Testis (tissue), 2 donors: ENCODE measurements at regions not wholly inside any gene's neighbourhood (a gene's known extent, or its start where the extent isn't known, plus 50 kb on each side); places are given as distances from the start of the nearest gene placed in this dataset.

ENCODE experiments used
- DNase-seq: peaks from one replicate; pipeline ENCODE4 v3.0.0-alpha.2; 2019
- H3K27ac ChIP-seq, 2 donors: fragments of 200-600 bp; sonication (generic); one replicate each; pipeline ENCODE4 v1.5.1; 2019
- H3K27me3 ChIP-seq: fragments of 200-600 bp; sonication (generic); one replicate; pipeline ENCODE4 v1.5.1; 2019
- H3K36me3 ChIP-seq: fragments of 200-600 bp; sonication (generic); one replicate; pipeline ENCODE4 v1.5.1; 2017; ENCODE audit warnings: low read depth; ENCODE audit errors: missing control alignments
- H3K4me1 ChIP-seq: fragments of 200-600 bp; sonication (generic); one replicate; pipeline ENCODE4 v1.5.1; 2019
- H3K4me3 ChIP-seq, 2 donors: fragments of 200-600 bp; sonication (generic); one replicate each; pipeline ENCODE4 v1.5.1; 2017 to 2019
- H3K9me3 ChIP-seq: fragments of 200-600 bp; sonication (generic); one replicate; pipeline ENCODE4 v1.5.1; 2017
- CTCF ChIP-seq, 3 experiments: fragments of 450-650 bp in 2 of 3; fragments of 200-600 bp in 1 of 3; sonication (generic) in 1 of 3; IDR thresholded peaks; one replicate each; pipeline ENCODE4 v1.5.1; 2016 to 2019; ENCODE audit warnings: antibody characterized with exemption in 3 of 3, mild to moderate bottlenecking in 2 of 3, moderate library complexity in 1 of 3
- POLR2A ChIP-seq: fragments of 450-650 bp; IDR thresholded peaks from one replicate; pipeline ENCODE4 v1.6.1; 2017; ENCODE audit warnings: antibody characterized with exemption, mild to moderate bottlenecking, moderate library complexity
- WGBS, 2 donors: methylation state at CpG; one replicate each; pipeline ENCODE4 v1.1.5; 2018; 5-methylcytosine and 5-hydroxymethylcytosine counted together
- intact Hi-C: fragments of 100-400 bp; cut with DNase I; formaldehyde crosslinking; loops from one replicate; pipeline ENCODE4 v1.15.1; 2023; ENCODE audit warnings: low total_unique reads

- intact Hi-C loops = no loop called here
- no peaks in the 10 kb centered on the region for H3K36me3 ChIP-seq
- DNase-seq = no peak
- no peak for TF ChIP-seq POLR2A
- no peak for TF ChIP-seq CTCF (IDR thresholded peaks at IDR 0.05)
- H3K27me3 ChIP-seq = no peaks in the 10 kb centered on the region
- no peaks in the 10 kb centered on the region for H3K4me1 ChIP-seq
- no peak overlapping the region for H3K4me3 ChIP-seq
- no peak overlapping the region for H3K27ac ChIP-seq
- WGBS, 2 donors = 68 to 75% methylated on average over 3 of the region's 3 CpGs
- no peaks in the 10 kb centered on the region for H3K9me3 ChIP-seq
These were observed 1434.7 kb upstream of the PCDH20 start for GRCh38 chr13:62850331-62850730.

GRCh38 chr13:62847520-62847919 is 1431.9 kb upstream of the PCDH20 start:
- Histone ChIP-seq H3K4me3 (no peak overlapping the region), H3K9me3 (no peaks in the 10 kb centered on the region), H3K27ac (no peak overlapping the region), H3K36me3 (no peaks in the 10 kb centered on the region), H3K27me3 (no peaks in the 10 kb centered on the region), H3K4me1 (no peaks in the 10 kb centered on the region)
- TF ChIP-seq CTCF (IDR thresholded peaks at IDR 0.05) (no peak), POLR2A (no peak)
- 94 to 95% methylated on average over 1 of the region's 1 CpG for WGBS, 2 donors
- intact Hi-C loops = no loop called here
- no peak for DNase-seq

GRCh38 chr13:62846302-62846701 is 1430.7 kb upstream of the PCDH20 start:
- Histone ChIP-seq H3K9me3 (no peaks in the 10 kb centered on the region), H3K4me3 (no peak overlapping the region), H3K27me3 (no peaks in the 10 kb centered on the region), H3K4me1 (no peaks in the 10 kb centered on the region), H3K36me3 (no peaks in the 10 kb centered on the region), H3K27ac (no peak overlapping the region)
- intact Hi-C loops = no loop called here
- TF ChIP-seq POLR2A (no peak), CTCF (IDR thresholded peaks at IDR 0.05) (no peak)
- WGBS, 2 donors = 88 to 91% methylated on average over 2 of the region's 2 CpGs
- no peak for DNase-seq

- no peaks in the 10 kb centered on the region for H3K36me3 ChIP-seq
These were observed 1423.7 kb upstream of the PCDH20 start for GRCh38 chr13:62839338-62839737.

More at GRCh38 chr13:62839338-62839737, 1423.7 kb upstream of the PCDH20 start:
- H3K4me1 ChIP-seq = no peaks in the 10 kb centered on the region
- DNase-seq = no peak
- TF ChIP-seq CTCF (IDR thresholded peaks at IDR 0.05) (no peak), POLR2A (no peak)
- intact Hi-C loops = no loop called here
- H3K27ac ChIP-seq = no peak overlapping the region
- H3K4me3 ChIP-seq = no peak overlapping the region
- H3K9me3 ChIP-seq = no peaks in the 10 kb centered on the region
- H3K27me3 ChIP-seq = no peaks in the 10 kb centered on the region
- WGBS, 2 donors = 40 to 42% methylated on average over 1 of the region's 1 CpG
